ENCODE measurements at regions not wholly inside any gene's neighbourhood (a gene's known extent, or its start where the extent isn't known, plus 50 kb on each side); places are given as distances from the start of the nearest gene placed in this dataset.

GRCh38 chr5:74471875-74472274 is 168.7 kb downstream of the ENC1 start:
- Histone ChIP-seq H3K4me3 (ENCODE audit: low read depth in 1 of 2, low read length in 1 of 2) (no peak overlapping the region), H3K4me1 (ENCODE audit: control insufficient read depth in 1 of 2, insufficient read depth in 1 of 2, low read depth in 1 of 2, low read length in 1 of 2) (no peaks in the 10 kb centered on the region), H3K27ac (no peak overlapping the region), H3K27me3 (no peaks in the 10 kb centered on the region), H3K9me3 (no peaks in the 10 kb centered on the region), H3K36me3 (no peaks in the 10 kb centered on the region)
- TF ChIP-seq CTCF (IDR thresholded peaks at IDR 0.05) = no peak

- TF ChIP-seq CTCF (IDR thresholded peaks at IDR 0.05) = no peak
- Histone ChIP-seq H3K9me3 (no peaks in the 10 kb centered on the region), H3K4me1 (ENCODE audit: control insufficient read depth in 1 of 2, insufficient read depth in 1 of 2, low read depth in 1 of 2, low read length in 1 of 2) (no peaks in the 10 kb centered on the region), H3K27ac (no peak overlapping the region), H3K4me3 (ENCODE audit: low read depth in 1 of 2, low read length in 1 of 2) (no peak overlapping the region), H3K36me3 (no peaks in the 10 kb centered on the region), H3K27me3 (no peaks in the 10 kb centered on the region)
Measured at GRCh38 chr5:74469234-74469994, 171.1 kb downstream of the ENC1 start.

GRCh38 chr5:74468421-74468820 is 172.1 kb downstream of the ENC1 start:
- H3K36me3 ChIP-seq = no peaks in the 10 kb centered on the region
- no peak overlapping the region for H3K27ac ChIP-seq
- no peaks in the 10 kb centered on the region for H3K27me3 ChIP-seq
- TF ChIP-seq CTCF (IDR thresholded peaks at IDR 0.05) = no peak
- H3K4me1 ChIP-seq (ENCODE audit: control insufficient read depth in 1 of 2, insufficient read depth in 1 of 2, low read depth in 1 of 2, low read length in 1 of 2) = no peaks in the 10 kb centered on the region
- H3K9me3 ChIP-seq = no peaks in the 10 kb centered on the region
- no peak overlapping the region for H3K4me3 ChIP-seq (ENCODE audit: low read depth in 1 of 2, low read length in 1 of 2)

- TF ChIP-seq CTCF (IDR thresholded peaks at IDR 0.05) = no peak
- Histone ChIP-seq H3K4me3 (ENCODE audit: low read depth in 1 of 2, low read length in 1 of 2) (no peak overlapping the region), H3K36me3 (no peaks in the 10 kb centered on the region)
Measured at GRCh38 chr5:74465724-74466123, 174.8 kb downstream of the ENC1 start.

GRCh38 chr5:74464512-74465209 is 175.9 kb downstream of the ENC1 start:
- no peaks in the 10 kb centered on the region for H3K36me3 ChIP-seq
- no peaks in the 10 kb centered on the region for H3K4me1 ChIP-seq (ENCODE audit: control insufficient read depth in 1 of 2, insufficient read depth in 1 of 2, low read depth in 1 of 2, low read length in 1 of 2)
- H3K9me3 ChIP-seq = no peaks in the 10 kb centered on the region
- no peak overlapping the region for H3K27ac ChIP-seq
- TF ChIP-seq CTCF (IDR thresholded peaks at IDR 0.05) = no peak
- no peaks in the 10 kb centered on the region for H3K27me3 ChIP-seq
- no peak overlapping the region for H3K4me3 ChIP-seq (ENCODE audit: low read depth in 1 of 2, low read length in 1 of 2)

More at GRCh38 chr5:74465724-74466123, 174.8 kb downstream of the ENC1 start:
- H3K27me3 ChIP-seq = no peaks in the 10 kb centered on the region
- no peak overlapping the region for H3K27ac ChIP-seq
- no peaks in the 10 kb centered on the region for H3K4me1 ChIP-seq (ENCODE audit: control insufficient read depth in 1 of 2, insufficient read depth in 1 of 2, low read depth in 1 of 2, low read length in 1 of 2)
- H3K9me3 ChIP-seq = no peaks in the 10 kb centered on the region

Measured in neutrophil (primary cell).